Hepatocyte (in vitro differentiated cells): ENCODE measurements at regions not wholly inside any gene's neighbourhood (a gene's known extent, or its start where the extent isn't known, plus 50 kb on each side); places are given as distances from the start of the nearest gene placed in this dataset.

Source experiments
- EZH2 ChIP-seq: fragments of 200-600 bp; sonication (generic); IDR thresholded peaks from 2 replicates; pipeline ENCODE4 v1.6.1; 2016; ENCODE audit warnings: antibody characterized with exemption, mild to moderate bottlenecking, borderline replicate concordance
- EZH2phosphoT487 ChIP-seq: fragments of 200-600 bp; sonication (generic); IDR thresholded peaks from one replicate; pipeline ENCODE4 v1.6.1; 2018; ENCODE audit warnings: antibody characterized with exemption, mild to moderate bottlenecking, low read depth, moderate library complexity; ENCODE audit not compliant: unreplicated experiment, severe bottlenecking
- TF ChIP-seq, protein P1 (sequence below): fragments of 200-600 bp; sonication (generic); IDR thresholded peaks from 2 replicates; pipeline ENCODE4 v1.5.1; 2016; ENCODE audit warnings: antibody characterized with exemption, mild to moderate bottlenecking; ENCODE audit not compliant: poor library complexity

DNA sequence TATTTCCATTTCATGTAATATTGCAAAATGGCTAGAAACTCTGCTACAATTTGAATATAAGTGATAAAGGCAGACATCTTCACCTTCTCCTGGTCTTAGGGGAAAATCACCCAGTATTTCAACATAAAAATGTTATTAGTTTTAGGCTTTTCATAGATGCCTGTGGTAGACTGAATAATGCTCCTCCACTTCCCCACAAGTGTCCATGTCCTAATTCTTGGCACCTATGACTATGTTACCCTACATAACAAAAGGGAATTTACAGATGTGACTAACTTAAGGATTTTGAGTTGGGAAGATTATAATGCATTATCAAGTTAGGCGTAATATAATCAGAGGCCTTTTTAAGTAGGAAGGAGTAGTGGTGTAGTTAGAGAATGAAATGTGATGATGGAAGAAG lies 196.4 kb downstream of the TMTC3 start:
- TF ChIP-seq, protein P1, sequence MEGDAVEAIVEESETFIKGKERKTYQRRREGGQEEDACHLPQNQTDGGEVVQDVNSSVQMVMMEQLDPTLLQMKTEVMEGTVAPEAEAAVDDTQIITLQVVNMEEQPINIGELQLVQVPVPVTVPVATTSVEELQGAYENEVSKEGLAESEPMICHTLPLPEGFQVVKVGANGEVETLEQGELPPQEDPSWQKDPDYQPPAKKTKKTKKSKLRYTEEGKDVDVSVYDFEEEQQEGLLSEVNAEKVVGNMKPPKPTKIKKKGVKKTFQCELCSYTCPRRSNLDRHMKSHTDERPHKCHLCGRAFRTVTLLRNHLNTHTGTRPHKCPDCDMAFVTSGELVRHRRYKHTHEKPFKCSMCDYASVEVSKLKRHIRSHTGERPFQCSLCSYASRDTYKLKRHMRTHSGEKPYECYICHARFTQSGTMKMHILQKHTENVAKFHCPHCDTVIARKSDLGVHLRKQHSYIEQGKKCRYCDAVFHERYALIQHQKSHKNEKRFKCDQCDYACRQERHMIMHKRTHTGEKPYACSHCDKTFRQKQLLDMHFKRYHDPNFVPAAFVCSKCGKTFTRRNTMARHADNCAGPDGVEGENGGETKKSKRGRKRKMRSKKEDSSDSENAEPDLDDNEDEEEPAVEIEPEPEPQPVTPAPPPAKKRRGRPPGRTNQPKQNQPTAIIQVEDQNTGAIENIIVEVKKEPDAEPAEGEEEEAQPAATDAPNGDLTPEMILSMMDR: no peak
- TF ChIP-seq EZH2 (no peak), EZH2phosphoT487 (no peak)
